HG03565 (cell line): ENCODE measurements at regions not wholly inside any gene's neighbourhood (a gene's known extent, or its start where the extent isn't known, plus 50 kb on each side); places are given as distances from the start of the nearest gene placed in this dataset.
"Not testable (repeated sequence)": the region's sequence is repeated elsewhere in the genome, so short reads cannot be mapped to it uniquely, and the experiment has no call there.

ENCODE experiments used
- ATAC-seq: cut with Tn5 transposase; IDR thresholded peaks from one replicate; pipeline ENCODE4 v1.9.1; 2021; ENCODE audit warnings: mild to moderate bottlenecking, moderate library complexity; ENCODE audit not compliant: unreplicated experiment

DNA sequence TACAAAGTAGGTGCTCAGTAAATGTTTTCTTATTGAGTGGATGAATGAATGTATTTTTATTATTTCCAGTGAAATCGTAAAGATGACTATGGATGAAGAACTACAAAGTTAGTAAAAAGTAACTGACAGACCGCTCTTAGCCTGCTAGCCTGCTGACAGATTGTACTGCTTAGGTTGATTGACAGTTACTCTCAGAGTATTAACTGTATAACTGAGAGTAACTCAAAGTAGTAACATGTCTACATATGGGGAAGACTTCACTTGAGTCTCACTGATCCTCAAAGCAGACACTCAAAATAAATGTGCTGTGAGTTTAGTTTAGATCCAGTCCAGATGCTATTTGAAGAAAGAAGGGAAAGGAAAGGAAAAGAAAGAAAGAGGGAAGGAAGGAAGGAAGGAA is 272.3 kb upstream of the AMIGO2 start:
- ATAC-seq = no peak

DNA sequence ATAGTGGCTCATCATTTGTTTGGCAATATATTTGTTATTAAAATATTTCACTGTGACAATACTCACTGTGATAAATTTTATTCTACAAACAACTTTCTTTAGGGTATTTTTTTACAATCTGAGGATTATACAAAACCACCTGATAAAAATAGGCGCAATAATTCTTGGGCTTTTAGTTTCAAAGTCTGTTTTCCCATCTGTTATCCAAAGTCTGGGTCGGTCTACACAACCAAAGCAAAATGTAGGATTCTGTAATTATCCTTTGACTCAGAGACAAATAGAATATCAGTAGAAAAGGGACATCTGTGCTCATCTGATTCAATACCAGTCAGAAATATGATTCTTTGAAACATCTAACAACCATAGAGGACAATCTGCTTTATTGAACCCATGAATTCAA is 271.8 kb upstream of the AMIGO2 start:
- ATAC-seq = no peak

DNA sequence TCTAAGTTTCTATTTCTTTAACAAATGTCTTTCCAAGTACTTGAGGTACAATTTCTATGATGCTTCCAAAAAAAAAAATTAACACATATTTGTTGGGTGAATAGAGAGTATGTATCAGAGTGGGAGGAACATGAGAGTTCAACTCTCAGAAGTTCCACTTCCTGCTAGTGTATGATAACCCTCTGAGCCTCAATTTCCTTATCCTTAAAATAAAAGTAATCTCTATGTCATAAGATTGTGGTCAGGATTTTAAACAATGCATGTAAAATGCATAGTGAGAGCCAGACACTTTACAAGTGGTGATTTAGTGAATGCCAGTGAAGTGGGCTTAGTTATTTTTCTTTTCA is 270.3 kb upstream of the AMIGO2 start:
- no peak for ATAC-seq

DNA sequence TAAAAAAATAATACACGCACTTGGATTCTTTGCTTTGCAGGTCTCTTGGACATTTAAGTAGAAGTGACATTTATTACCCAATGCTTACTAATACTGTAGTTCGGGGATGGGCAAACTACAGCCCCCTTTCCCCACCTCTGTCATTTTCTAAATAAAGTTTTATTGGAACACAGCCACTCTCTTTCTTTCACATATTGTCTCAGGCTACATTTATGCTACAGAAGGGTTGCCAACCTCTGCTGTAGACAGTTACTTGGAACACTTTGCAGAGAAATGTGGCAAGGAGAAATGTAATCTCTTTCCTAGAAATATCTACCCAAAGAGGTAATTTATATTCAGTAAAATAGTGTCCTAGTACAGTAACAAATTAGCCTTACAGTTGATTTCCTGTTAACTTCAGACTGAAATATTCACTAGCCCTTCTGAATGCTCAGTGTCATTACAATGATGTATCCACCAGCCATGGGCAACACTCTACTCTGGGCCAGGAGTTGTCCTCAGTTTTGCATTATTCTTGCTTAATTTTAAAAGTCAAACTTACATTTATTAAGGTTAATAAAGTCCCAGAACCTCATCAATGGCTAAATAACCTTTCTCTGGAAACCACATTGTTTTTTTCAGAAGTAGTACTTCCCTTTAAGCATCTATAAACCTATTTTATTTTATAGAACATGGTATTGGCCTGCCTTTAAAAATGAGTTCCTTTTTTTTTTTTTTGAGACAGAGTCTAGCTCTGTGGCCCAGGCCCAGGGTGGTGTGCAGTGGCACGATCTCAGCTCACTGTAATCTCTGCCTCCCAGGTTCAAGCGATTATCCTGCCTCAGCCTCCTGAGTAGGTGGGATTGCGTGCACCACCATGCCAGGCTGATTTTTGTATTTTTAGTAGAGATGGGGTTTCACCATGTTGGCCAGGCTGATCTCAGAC is 269.6 kb upstream of the AMIGO2 start:
- no peak for ATAC-seq

DNA sequence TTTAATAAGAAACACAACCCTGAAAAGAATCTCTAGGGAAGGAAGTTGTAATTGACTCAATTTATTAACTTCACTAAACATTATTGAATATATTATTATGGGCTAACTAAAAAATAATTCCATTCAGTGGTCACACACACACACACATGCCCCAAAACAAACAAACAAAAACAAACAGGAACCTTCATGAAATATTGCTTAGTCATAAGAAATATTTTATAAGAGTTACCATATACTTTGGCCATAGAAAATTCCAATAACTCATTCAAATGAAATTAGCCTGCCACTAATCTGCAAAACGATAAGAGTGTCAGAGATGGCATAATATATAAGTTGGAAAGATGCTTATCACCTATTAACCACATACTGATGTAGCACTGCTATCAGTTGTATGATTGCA is 268.4 kb upstream of the AMIGO2 start:
- ATAC-seq = no peak

DNA sequence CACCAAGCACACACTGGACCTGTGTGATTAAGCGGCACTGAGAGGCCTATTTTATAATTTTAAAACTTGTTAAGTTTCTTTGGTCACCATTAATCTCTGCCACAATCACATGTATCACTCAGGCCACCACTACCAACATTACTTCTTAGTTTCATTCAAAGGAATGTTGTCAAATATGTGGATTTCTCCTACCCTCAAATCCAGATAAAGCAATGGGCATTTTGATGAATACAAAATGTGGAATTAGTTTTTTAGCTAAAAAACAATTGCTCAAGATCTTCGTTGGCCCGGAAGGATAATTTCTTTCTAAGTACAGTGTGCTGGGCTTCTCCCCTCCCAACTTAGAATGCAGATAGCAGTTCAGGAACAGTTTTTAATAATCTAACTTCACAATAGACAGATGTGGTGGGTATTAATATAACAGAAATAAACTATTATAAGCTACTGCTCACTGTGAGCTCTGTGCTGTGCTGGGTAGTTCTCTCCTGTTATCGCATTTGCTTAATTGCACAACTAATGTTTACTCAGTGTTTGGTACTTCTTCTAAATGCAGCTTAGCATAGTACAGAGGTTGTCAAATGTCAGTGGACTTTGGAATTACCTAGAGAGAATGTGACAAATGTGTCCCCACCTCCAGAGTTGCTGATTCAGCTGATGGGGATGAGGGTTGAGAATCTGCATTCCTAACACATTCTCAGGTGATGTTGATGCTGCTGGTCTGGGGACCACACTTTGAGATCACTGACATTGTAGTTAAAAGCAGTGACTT is 266.7 kb upstream of the AMIGO2 start:
- no peak for ATAC-seq

DNA sequence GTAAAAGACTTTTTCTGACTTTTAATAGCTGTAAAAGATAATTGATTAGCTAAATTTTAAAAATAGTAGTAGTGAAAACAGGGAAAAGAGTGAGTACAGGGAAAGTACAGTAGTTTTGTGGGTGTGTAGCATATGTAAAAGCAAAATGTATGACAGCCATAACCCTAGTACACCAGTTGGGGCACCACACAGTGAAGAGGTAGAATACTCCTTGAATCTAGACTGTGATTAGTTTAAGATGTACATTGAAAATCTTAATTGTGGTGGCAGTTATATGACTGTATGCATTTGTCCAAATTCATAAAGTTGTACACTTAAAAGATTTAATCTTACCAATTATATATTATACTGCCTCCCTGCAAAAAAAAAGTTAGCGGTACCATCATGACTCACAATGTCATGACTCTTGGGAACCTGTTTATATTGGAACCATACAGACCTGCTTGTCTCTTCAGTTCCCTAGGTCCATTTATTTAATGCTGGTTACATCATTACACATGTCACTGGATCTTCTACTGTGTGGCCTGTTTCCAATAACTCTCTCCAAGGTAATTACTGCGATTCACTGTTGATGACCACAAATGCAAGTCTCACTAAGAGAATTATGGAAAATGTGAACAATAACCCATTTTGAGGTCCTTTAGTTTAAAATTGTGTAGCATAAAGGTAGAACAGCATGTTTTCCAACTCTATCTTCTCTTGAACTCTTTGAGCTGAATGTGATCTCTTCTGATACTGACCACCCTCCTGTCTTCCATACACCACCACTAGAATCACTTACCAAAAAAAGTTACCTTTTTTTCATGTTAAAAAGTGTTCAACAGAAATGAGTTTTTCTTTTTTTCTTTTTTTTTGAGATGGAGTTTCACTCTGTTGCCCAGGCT is 264.2 kb upstream of the AMIGO2 start:
- no peak for ATAC-seq

DNA sequence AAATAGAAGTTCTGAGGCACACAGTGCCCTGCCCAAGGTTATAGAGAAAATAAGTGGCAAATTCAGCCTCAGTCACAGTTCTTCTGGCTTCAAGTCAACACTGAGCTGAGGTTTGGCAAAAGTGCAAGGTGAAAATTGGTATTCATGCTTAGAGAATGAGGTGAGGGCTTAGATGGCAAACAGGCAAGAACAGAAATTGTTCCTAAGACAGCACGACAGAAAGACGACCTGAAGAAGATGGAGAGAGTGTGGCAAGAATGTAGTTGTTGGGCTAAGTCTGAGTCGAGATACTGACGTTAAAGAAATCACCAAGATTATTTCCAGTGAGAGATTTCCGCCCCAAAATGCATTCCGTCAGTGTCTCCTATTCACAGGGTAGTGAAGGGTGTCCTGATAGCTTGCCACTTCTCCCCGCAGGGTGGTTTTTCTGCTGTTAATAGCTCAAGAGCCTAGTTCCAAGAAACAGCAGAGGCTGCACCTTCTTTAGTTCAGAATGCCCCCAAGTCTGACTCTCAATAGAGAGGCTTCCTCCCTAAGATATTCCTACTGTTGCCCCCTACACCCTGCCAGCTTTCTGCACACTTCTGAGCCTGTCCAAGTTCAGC is 260.8 kb upstream of the AMIGO2 start:
- no peak for ATAC-seq

DNA sequence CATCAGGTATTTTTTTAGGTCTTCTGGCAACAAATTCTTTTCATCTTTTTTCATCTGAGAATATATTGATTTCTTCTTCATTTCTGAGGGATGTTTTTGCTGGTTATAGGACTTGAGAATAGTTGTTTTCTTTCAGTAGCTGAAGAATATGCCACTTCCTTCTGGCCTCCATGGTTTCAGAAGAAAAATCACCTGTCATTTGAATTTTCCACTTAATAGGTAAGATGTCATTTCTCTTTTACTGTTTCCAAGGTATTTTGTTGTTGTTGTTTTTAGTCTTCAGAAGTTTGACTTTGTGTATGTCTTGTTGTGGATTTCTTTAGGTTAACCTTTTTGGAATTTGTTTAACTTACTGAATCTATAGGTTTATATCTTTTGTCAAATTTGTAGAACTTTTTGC is 257.8 kb upstream of the AMIGO2 start:
- no peak for ATAC-seq

DNA sequence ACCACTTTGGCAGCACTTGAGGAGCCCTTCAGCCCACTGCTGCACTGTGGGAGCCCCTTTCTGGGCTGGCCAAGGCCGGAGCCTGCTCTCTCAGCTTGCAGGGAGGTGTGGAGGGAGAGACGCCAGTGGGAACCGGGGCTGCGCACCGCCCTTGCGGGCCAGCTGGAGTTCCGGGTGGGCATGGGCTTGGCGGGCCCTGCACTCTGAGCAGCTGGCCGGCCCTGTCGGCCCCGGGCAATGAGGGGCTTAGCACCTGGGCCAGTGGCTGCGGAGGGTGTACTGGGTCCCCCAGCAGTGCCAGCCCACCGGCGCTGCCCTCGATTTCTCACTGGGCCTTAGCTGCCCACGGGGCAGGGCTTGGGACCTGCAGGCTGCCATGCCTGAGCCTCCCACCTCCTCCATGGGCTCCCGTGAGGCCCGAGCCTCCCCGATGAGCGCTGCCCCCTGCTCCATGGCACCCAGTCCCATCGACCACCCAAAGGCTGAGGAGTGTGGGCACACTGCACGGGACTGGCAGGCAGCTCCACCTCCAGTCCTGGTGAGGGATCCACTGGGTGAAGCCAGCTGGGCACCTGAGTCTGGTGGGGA is 253.6 kb upstream of the AMIGO2 start:
- not testable (repeated sequence) for ATAC-seq

DNA sequence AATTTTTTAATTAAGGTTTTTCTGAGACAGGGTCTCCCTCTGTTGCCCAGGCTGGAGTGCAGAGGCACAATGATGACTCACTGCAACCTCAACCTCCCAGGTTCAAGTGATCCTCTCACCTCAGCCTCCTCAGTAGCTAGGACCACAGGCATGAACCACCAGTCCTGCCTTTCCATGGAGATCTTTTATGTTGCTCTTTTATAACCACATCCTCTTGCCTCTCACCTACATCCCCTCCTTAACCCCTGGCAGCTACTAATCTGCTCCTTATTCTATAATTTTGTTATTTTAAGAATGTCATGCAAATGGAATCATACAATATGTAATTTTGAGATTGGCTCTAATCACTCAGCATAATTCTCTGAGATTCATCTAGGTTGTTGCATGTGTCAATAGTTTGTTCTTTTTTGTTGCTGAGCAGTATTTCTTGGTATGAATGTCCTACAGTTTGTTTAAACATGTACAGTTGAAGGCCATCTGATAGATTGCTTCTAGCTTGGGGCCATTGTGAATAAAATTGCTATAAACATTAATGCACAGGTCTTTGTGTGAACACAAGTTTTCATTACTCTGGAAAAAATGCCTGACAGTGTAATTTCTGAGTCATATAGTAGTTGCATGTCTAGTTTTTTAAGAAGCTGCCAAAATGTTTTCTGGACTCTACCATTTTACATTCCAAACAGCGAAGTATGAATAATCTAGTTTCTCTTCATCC is 249.2 kb upstream of the AMIGO2 start:
- no peak for ATAC-seq

DNA sequence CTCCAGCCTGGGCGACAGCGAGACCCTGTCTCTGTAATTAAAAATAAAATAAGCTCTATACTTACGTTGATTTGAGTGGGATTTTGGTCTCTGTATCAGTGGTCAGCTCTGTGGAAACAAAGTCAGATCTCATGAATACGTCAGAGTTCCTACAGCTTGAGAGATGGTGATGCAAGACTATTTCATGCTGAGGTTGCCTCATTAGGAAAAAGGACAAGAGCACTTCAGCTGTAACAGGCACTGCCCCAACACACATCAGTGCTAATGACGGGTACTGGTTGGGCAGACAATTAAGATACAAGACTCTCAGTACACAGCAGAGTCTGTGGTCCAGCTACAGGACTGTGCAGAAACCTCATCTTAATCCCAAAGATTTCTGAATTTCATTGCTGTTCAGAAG is 246.4 kb upstream of the AMIGO2 start:
- no peak for ATAC-seq

DNA sequence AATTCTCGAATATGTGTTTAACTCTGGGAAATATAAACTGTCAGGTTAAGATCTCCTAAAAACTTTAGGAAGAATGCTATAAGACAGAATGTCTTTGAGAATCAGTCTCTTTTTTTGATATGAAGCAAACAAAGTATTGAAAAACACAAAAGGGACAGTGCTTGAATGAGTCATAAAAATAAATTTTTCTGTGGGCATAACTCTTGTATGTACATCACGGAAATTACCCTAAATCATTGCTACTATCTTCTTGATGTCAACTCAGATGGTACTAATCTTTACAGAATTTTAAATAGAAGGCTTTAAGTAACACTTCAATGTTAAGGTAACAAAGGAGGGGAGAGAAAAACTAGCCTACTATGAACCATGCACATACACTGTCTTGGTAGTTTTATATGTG is 244.0 kb upstream of the AMIGO2 start:
- ATAC-seq = no peak

DNA sequence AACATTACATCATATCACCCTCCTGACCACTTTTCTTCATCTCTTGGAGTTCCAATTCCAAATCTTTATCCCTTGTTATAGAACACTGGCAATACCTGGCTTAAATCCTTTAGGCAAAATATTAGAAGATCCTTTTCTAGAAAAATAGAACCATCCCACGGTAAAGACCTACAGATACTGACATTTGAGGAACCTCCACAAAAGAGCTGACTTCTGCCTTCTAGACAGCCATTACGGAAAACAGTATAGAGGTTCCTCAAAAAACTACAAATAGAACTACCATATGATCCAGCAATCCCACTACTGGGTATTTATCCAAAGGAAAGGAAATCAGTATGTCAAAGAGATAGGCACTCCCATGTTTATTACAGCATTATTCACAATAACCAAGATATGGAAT is 241.7 kb upstream of the AMIGO2 start:
- no peak for ATAC-seq

DNA sequence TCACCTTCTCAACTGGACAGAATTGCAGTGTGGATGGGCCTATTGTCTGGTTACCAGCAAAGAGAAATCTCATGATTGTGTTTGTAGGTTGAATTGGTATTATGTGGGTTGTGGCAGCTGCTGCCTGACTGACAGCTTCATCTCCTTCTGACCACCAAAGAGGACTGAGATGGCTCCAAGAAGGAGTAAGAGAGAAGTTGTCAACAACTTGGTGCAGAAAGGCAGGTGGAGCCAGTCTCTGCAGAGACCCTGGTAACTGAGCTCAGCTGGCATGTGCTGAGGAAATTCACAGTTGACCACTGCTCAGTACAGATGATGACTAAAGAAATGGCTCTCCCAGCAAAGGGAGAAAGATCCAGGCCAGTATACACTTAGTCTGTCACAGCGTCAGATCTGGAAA is 240.0 kb upstream of the AMIGO2 start:
- ATAC-seq = no peak

DNA sequence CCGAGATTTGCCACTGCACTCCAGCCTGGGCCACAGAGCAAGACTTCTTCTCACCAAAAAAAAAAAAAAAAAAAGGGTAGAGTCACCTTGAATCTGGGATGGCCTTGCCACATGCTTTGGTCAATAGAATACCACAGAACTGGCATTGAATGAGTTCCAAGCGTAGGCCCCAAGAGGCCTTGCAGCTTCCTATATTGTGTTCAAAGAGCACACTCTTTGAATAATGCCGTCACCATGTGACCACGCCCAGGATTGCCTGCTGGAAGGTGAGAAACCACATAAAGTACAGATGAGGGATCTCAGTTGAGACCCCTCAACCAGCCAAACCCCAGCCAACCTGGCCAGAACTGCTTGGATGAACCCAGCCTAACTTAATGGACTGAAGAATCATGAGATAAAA is 239.2 kb upstream of the AMIGO2 start:
- no peak for ATAC-seq

DNA sequence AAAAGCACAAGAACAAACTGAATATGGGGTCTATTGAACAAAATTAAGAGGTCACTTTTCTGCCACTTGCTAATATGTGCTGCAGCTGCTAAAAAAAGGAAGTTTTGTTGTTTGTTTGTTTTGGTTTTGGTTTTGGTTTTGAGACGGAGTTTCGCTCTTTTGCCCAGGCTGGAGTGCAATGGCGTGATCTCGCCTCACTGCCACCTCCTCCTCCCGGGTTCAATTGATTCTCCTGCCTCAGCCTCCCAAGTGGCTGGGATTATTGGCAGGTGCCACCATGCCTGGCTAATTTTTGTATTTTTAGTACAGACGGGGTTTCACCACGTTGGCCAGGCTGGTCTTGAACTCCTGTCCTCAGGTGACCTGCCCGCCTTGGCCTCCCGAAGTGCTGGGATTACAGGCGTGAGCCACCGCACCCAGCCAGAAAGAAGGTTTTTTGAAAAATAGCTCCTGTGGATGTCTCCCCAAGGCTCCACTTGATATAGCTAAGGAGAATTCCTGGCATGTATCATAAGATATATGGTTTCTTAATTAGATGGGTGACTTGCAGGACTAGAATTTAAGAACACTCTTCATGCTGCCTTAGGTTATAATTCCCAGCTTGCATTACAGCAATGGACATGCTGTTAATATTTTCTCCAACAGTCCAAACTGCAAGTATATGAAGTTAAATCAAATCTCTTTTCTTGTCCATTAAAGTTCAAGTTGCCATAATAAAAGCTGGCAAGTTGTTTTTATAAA is 237.6 kb upstream of the AMIGO2 start:
- peak; percentile 46 for ATAC-seq

DNA sequence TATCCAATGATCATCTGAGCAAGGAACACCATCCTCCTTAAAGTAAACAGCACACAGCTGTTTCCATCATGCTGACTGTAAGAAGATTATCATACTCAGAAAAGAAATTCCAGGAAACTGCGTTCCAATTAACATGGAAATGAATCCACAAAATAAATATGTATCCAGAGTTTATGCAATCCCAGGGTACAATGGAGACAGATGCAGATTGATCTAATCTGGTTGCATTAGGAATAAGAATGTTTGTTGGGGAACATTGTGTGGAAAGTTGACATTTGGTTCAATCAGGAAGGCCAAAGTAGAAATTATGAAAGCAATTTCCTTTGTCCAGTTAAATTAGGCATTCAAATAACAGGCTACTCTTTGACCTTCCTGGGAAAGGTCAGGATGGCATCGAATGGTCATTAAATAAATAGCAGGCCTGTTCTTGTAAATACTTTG is 236.9 kb upstream of the AMIGO2 start:
- no peak for ATAC-seq

DNA sequence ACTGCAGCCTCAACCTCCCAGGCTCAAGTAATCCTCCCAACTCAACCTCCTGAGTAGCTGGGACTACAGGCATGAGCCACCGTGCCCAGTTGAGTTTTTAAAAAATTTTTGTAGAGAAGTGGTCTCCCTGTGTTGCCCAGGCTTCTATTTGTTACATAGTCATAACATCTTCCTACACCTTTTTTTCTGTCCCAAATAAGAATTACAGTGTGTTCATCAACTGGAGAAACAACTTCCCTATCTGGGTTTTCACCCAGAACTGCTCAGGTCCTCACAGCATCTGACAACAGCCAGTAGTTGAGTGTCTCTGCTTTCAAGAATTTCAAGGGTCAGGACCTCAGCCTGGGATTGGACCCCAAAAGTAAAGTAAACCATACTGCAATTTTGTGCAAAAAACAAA is 235.2 kb upstream of the AMIGO2 start:
- no peak for ATAC-seq
